NCI-H748 treated with DMSO at 0.1 percent for 48 hours (cell line): ENCODE measurements at regions not wholly inside any gene's neighbourhood (a gene's known extent, or its start where the extent isn't known, plus 50 kb on each side); places are given as distances from the start of the nearest gene placed in this dataset.

Experiments
- DNase-seq: peaks from one replicate; lab custom pipeline; 2025; lab: John Stamatoyannopoulos, UW

DNA sequence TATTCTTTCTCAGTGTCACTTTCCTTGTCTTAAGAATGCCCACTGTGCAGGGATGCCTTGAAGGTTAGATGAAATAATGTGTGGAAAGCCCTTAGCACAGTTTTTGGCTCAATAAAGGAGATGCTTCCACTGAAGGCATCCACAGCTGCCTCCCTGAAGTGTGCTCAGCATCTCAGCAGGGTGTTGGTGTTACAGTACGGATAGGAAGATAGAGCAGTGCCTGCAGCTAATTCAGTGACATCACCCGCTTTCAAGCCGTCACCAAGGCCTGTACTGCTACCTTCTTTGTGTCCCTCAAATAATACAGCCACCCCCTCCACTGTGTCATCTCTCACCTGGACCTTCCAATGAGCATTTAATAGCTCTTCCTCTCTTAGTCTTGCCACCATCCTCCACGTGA is 59.0 kb downstream of the NDUFS5 start:
- no peak for DNase-seq

DNA sequence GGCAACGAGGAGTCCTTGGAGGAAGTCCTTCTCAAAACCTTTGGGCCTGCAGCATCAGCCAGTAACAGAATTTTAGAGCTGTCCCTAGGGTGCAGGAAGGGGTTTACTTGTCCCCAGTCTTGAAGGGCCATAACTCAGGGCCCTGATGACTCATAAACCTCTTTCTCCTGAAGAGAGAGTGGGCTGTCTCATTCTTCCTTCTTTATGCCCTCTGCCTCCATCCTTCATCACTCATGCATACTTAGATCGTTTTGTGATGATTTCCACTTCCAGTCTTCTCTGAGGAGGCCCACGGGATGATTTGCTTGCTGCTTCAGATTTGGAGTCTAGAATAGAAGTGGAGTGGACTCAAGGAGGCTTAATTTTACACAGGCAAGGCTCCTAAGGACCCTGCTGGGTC is 60.2 kb downstream of the NDUFS5 start:
- no peak for DNase-seq

GRCh38 chr1:39086865-39087409 is 60.8 kb downstream of the NDUFS5 start:
- DNase-seq = no peak

GRCh38 chr1:39087435-39087834 is 61.3 kb downstream of the NDUFS5 start:
- no peak for DNase-seq

DNA sequence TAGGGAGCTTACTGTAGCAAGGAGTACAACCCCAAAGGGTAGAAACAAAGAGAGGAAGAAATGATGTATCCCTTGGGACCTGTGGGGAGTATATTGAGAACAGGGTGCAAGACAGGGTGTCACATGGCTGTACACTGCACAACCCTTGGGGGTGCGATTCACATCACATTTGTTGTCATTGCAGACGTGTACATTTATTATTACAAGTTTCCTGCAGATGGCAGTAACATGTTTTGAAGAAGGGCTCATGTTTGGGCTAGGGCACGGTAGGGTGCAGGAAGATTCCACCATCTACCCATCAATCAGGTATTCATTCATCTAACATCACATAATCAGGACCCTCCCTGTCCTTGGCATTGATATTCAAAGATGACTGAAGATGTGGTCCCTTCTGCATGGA is 62.5 kb downstream of the NDUFS5 start:
- DNase-seq = no peak

GRCh38 chr1:39089931-39090521 is 63.9 kb downstream of the NDUFS5 start:
- no peak for DNase-seq

GRCh38 chr1:39090757-39091380 is 64.7 kb downstream of the NDUFS5 start:
- DNase-seq = no peak

GRCh38 chr1:39091845-39092645 is 65.9 kb downstream of the NDUFS5 start:
- DNase-seq = no peak

DNA sequence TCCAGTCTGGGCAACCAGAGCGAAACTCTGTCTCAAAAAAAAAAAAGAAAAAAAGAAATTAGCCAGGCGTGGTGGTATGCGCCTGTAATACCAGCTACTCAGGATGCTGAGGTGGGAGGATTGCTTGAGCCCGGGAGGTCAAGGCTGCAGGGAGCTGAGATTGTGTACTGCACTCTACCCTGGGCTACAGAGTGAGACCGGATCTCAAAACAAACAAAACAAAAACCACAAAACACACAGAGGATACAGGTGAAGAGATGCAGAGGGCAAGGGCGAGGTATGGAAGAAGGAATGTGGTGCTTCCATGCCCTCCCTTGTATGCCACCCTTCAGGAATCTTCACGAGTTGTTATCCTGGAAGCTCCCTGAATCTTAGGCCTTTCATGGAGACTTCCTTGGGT is 68.5 kb downstream of the NDUFS5 start:
- no peak for DNase-seq

- peak; percentile 51 for DNase-seq
These were observed 72.5 kb downstream of the NDUFS5 start for GRCh38 chr1:39098546-39099250.

GRCh38 chr1:39102537-39103327 is 76.6 kb downstream of the NDUFS5 start:
- peak; percentile 42 for DNase-seq

GRCh38 chr1:39103328-39104157 is 77.4 kb downstream of the NDUFS5 start:
- no peak for DNase-seq

DNA sequence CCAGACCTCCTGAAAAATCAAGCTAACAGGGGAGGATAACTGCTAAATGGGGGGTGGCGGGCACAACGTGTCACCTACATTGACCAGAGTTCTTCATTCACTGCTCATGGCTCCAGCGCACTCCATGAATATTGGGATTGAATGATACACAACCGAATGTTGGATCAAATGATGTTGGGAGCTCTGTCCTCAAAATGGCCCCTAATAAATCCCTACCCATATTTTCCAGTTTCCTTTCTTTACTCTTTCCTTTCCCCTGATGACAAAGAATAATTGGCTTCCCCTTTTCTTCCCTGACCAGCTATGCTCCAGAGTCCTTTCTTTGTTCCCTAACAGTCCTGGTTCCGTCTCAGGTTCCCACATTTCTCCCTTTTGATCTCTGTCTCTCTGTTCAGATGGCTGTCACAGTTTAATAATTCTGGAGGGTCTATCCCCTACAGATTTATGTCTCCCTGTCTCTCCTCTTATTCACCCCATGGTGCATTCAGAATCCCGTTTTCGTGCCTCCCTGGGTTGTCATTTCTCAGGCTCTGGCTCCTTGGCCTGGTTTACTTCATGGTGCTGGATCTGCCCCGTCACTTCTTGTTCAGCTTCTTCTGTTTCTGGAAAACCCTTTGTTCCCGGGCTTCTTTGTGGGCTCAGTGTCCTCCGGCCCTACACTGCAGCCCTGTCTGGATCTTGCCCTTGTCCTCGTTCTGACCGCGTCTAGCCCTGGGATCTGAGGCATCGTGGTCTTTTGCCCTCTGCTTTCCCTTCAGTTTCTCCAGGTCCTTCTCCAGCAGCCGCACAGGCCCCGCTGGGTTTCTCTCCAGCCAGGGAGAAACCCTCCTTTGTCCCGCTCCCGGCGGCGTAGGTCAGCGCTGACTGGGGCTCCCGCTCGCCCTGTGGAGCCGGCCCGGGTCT is 78.3 kb downstream of the NDUFS5 start:
- no peak for DNase-seq

- DNase-seq = no peak
These were observed 79.1 kb downstream of the NDUFS5 start for GRCh38 chr1:39105061-39105840.

DNA sequence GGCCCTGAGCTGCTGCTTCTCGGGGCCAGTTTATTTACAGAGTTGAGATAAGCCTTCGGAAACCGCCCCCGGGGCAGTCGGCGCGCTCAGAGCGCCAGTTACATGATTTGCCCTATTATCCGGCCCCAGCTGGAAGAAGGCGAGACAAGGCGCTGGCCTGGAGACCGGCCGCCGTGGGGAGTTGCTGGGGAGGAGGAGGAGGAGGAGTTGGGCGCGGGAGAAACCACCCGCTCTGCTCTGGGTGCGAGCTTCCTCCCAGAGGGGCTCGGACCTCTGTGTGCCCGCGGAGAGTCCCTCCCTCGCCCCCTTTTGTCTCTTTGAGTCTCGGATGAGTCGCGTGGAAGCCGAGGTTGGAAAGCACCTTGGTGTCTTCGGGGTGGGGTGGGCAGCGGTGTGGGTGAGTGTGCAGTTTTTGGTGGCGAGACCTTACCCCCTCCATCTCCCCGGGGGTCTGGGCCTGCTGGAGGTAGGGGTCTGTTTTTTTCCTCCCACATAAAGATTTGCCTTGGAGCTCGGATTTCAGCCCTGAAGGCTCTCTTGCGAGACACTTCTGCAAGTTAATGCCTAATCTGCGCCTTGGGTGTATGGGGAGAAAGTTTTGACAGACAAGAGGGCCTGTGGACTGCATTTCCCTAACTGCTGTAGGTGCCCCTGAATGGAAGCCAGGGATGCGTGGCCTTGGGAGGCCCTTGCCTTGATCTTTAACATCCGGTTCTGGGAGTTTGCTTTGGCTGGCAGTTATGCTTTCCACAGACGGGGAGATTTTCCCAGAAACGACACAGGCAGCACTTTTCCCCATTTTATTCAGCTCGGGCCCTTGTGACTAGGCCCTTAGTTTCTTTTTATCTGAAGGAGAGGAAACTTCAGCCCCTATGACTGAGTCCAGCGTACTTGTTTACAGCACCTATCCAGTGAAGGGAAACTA is 80.0 kb downstream of the NDUFS5 start:
- no peak for DNase-seq

GRCh38 chr1:39106801-39107327 is 80.7 kb downstream of the NDUFS5 start:
- no peak for DNase-seq
